ENCODE measurements at regions not wholly inside any gene's neighbourhood (a gene's known extent, or its start where the extent isn't known, plus 50 kb on each side); places are given as distances from the start of the nearest gene placed in this dataset.

DNA sequence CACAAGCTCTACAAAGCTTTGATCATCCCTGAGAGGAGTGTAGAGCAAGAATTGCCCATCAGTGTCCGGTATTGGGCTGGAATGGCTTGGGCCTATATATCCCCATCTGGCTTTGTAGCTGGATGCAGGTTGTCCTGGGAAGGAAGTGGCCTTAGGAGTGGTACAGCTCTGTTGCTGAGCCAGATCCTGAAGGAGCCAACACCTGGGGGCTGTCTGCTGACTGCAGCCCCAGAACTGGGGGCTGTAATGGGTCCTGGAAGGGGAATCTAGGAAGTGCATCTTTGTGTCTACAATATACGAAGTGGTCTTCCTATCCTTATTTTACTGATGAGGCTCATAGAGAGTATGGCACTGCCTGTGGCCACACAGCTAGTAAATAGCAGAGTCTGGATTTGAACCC lies 145.9 kb downstream of the CDC5L start:
- Histone ChIP-seq H3K9me2 (ENCODE audit: insufficient read depth, low read length) (no peaks in the 10 kb centered on the region), H3K79me2 (ENCODE audit: insufficient read depth, low read depth, low read length) (no peaks in the 10 kb centered on the region), H3K36me3 (ENCODE audit: insufficient read depth, low read length) (no peaks in the 10 kb centered on the region), H3K4me3 (ENCODE audit: low read depth, low read length, poor library complexity, severe bottlenecking) (no peak overlapping the region), H3K9me3 (ENCODE audit: low read length) (no peaks in the 10 kb centered on the region), H3K4me1 (ENCODE audit: insufficient read depth, low read length, poor library complexity, severe bottlenecking) (no peaks in the 10 kb centered on the region), H3K4me2 (ENCODE audit: low read length) (no peak overlapping the region), H4K20me1 (ENCODE audit: insufficient read depth, low read length) (no peaks in the 10 kb centered on the region), H3K27ac (ENCODE audit: low read depth, low read length, poor library complexity, severe bottlenecking) (no peak overlapping the region), H2AFZ (ENCODE audit: low read length) (no peak overlapping the region)
- intact Hi-C loops (cut with micrococcal nuclease; ENCODE audit: unreplicated experiment), result no loop called here
- no TSS peak for BruUV-seq (replicated peaks)
- ChIA-PET CTCF (ENCODE audit: unreplicated experiment) (no interaction called here), POLR2A (no interaction called here)
- DNase-seq (ENCODE audit: low spot score), result no peak
- no peak for TF ChIP-seq EZH2phosphoT487 (IDR thresholded peaks at IDR 0.05; ENCODE audit: borderline replicate concordance, low read depth, low read length)
- TF ChIP-seq, protein P1, sequence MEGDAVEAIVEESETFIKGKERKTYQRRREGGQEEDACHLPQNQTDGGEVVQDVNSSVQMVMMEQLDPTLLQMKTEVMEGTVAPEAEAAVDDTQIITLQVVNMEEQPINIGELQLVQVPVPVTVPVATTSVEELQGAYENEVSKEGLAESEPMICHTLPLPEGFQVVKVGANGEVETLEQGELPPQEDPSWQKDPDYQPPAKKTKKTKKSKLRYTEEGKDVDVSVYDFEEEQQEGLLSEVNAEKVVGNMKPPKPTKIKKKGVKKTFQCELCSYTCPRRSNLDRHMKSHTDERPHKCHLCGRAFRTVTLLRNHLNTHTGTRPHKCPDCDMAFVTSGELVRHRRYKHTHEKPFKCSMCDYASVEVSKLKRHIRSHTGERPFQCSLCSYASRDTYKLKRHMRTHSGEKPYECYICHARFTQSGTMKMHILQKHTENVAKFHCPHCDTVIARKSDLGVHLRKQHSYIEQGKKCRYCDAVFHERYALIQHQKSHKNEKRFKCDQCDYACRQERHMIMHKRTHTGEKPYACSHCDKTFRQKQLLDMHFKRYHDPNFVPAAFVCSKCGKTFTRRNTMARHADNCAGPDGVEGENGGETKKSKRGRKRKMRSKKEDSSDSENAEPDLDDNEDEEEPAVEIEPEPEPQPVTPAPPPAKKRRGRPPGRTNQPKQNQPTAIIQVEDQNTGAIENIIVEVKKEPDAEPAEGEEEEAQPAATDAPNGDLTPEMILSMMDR (conservative IDR thresholded peaks at IDR 0.05; ENCODE audit: low read length), result no peak

DNA sequence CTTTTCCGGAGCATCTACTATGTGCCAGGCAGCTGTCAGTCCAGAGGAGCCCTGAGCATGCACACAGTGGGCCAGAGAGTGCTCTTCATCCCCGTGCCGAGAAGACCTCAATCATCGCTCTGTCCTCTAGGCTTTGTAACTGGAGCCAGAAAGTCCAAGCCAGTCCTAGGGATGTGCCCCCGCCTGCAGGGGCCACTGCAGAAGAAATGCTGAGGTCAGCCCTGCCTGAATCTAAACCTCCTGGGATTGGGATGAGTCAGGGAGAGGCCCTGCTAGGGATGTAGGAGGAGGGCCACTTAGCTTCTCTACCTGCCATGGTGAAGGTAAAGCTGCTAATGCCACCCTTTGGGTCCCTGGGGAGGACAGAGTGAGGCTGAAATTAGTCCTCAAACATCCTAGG lies 146.8 kb downstream of the CDC5L start:
- no peaks in the 10 kb centered on the region for H3K79me2 ChIP-seq (ENCODE audit: insufficient read depth, low read depth, low read length)
- H3K36me3 ChIP-seq (ENCODE audit: insufficient read depth, low read length), result no peaks in the 10 kb centered on the region
- no TSS peak for BruUV-seq (replicated peaks)
- DNase-seq (ENCODE audit: low spot score), result no peak
- H3K27ac ChIP-seq (ENCODE audit: low read depth, low read length, poor library complexity, severe bottlenecking), result no peak overlapping the region
- no peak overlapping the region for H3K4me2 ChIP-seq (ENCODE audit: low read length)
- H3K4me1 ChIP-seq (ENCODE audit: insufficient read depth, low read length, poor library complexity, severe bottlenecking), result no peaks in the 10 kb centered on the region
- H3K9me3 ChIP-seq (ENCODE audit: low read length), result no peaks in the 10 kb centered on the region
- no peaks in the 10 kb centered on the region for H3K9me2 ChIP-seq (ENCODE audit: insufficient read depth, low read length)
- H3K4me3 ChIP-seq (ENCODE audit: low read depth, low read length, poor library complexity, severe bottlenecking), result no peak overlapping the region
- TF ChIP-seq EZH2phosphoT487 (IDR thresholded peaks at IDR 0.05; ENCODE audit: borderline replicate concordance, low read depth, low read length), result no peak
- TF ChIP-seq, protein P1 (conservative IDR thresholded peaks at IDR 0.05; ENCODE audit: low read length), result no peak
- intact Hi-C loops (cut with micrococcal nuclease; ENCODE audit: unreplicated experiment), result no loop called here
- no peak overlapping the region for H2AFZ ChIP-seq (ENCODE audit: low read length)
- ChIA-PET POLR2A (interaction anchor here (0.6 kb wide), 1 partner anchor 121 kb away, joined by 3 read pairs; no protein-coding TSS in a partner anchor), CTCF (ENCODE audit: unreplicated experiment) (no interaction called here)
- H4K20me1 ChIP-seq (ENCODE audit: insufficient read depth, low read length), result no peaks in the 10 kb centered on the region

DNA sequence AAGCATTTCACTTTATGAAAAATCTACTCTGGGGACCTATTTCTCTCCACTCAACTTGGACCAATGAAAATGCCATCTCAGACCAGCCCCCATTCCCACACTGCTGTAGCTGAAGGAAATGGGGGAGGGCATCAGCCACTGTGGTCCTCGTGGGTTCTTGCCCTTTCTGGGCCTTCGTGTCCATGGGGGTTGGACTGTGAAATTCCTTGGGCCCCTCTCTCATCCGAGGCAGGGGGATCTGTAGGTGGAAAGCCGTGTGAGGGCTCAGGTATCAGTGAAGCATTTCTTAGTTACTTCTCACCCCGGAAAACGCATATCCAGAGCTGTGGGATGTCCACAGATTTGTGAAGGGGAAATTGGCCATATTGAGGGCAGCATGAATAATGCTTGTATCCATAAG lies 147.9 kb downstream of the CDC5L start:
- no peak overlapping the region for H3K4me3 ChIP-seq (ENCODE audit: low read depth, low read length, poor library complexity, severe bottlenecking)
- intact Hi-C loops (cut with micrococcal nuclease; ENCODE audit: unreplicated experiment), result no loop called here
- no peaks in the 10 kb centered on the region for H3K9me2 ChIP-seq (ENCODE audit: insufficient read depth, low read length)
- no peaks in the 10 kb centered on the region for H3K79me2 ChIP-seq (ENCODE audit: insufficient read depth, low read depth, low read length)
- BruUV-seq (replicated peaks), result no TSS peak
- H3K4me1 ChIP-seq (ENCODE audit: insufficient read depth, low read length, poor library complexity, severe bottlenecking), result no peaks in the 10 kb centered on the region
- H2AFZ ChIP-seq (ENCODE audit: low read length), result no peak overlapping the region
- ChIA-PET POLR2A (no interaction called here), CTCF (ENCODE audit: unreplicated experiment) (no interaction called here)
- no peaks in the 10 kb centered on the region for H3K9me3 ChIP-seq (ENCODE audit: low read length)
- DNase-seq (ENCODE audit: low spot score), result no peak
- no peak overlapping the region for H3K4me2 ChIP-seq (ENCODE audit: low read length)
- H3K27ac ChIP-seq (ENCODE audit: low read depth, low read length, poor library complexity, severe bottlenecking), result no peak overlapping the region
- no peaks in the 10 kb centered on the region for H4K20me1 ChIP-seq (ENCODE audit: insufficient read depth, low read length)
- TF ChIP-seq, protein P1 (conservative IDR thresholded peaks at IDR 0.05; ENCODE audit: low read length), result no peak
- TF ChIP-seq EZH2phosphoT487 (IDR thresholded peaks at IDR 0.05; ENCODE audit: borderline replicate concordance, low read depth, low read length), result no peak
- H3K36me3 ChIP-seq (ENCODE audit: insufficient read depth, low read length), result no peaks in the 10 kb centered on the region
